ENCODE measurements at regions not wholly inside any gene's neighbourhood (a gene's known extent, or its start where the extent isn't known, plus 50 kb on each side); places are given as distances from the start of the nearest gene placed in this dataset.

DNA sequence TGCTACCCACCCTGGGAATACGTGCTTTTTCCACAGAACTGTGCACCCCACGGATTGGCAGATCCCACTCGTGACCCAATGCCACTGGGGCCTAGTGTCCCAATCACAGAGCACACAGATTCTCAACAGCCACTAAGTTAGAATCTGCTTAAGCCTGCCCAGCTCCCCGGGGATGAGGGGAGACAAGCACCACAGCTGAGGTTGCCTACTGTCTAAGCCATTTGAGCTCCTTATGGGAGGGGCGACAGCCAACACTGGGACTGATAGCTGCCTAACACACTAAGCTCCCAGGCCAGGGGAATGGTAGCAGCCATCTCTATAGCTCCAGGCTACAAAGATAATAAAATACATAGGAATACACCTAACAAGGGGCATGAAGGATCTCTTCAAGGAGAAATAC is 93.5 kb upstream of the GUCY1A1 start (continued):
- TF ChIP-seq RREB1 (CRISPR knock-in tag; IDR thresholded peaks at IDR 0.05) (no peak), YY1 (IDR thresholded peaks at IDR 0.05; ENCODE audit: borderline replicate concordance in 1 of 3, control insufficient read depth in 1 of 3, extremely low read depth in 1 of 3, insufficient read depth in 3 of 3, insufficient read length in 1 of 3, insufficient replicate concordance in 2 of 3, low read depth in 1 of 3, low read length in 2 of 3) (no peak), ZNF668 (CRISPR knock-in tag; IDR thresholded peaks at IDR 0.05) (no peak), RFX1 (IDR thresholded peaks at IDR 0.05) (no peak), POLR2B (IDR thresholded peaks at IDR 0.05; ENCODE audit: low read depth, partially characterized antibody) (no peak), RNF2 (IDR thresholded peaks at IDR 0.05) (no peak), HNRNPUL1 (IDR thresholded peaks at IDR 0.05; ENCODE audit: low read length) (no peak), POLR2G (IDR thresholded peaks at IDR 0.05; ENCODE audit: low read depth, low read length) (no peak)
- TF ChIP-seq, protein P1, sequence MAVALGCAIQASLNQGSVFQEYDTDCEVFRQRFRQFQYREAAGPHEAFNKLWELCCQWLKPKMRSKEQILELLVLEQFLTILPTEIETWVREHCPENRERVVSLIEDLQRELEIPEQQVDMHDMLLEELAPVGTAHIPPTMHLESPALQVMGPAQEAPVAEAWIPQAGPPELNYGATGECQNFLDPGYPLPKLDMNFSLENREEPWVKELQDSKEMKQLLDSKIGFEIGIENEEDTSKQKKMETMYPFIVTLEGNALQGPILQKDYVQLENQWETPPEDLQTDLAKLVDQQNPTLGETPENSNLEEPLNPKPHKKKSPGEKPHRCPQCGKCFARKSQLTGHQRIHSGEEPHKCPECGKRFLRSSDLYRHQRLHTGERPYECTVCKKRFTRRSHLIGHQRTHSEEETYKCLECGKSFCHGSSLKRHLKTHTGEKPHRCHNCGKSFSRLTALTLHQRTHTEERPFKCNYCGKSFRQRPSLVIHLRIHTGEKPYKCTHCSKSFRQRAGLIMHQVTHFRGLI (CRISPR knock-in tag; IDR thresholded peaks at IDR 0.05) = no peak

Measured in K562 (cell line).